Tibial artery (tissue), 4 donors: ENCODE measurements at regions not wholly inside any gene's neighbourhood (a gene's known extent, or its start where the extent isn't known, plus 50 kb on each side); places are given as distances from the start of the nearest gene placed in this dataset.

Experiments used
- DNase-seq, 2 donors: peaks; one replicate each; pipeline ENCODE4 v3.0.0-alpha.2; 2019
- H3K27ac ChIP-seq, 2 donors: fragments of 200-600 bp; sonication (generic) in 1 of 2; 1 replicate in 1 of 2; 2 replicates in 1 of 2; pipeline ENCODE4 v1.5.1; 2018 to 2019; ENCODE audit warnings: mild to moderate bottlenecking in 1 of 2
- H3K27me3 ChIP-seq, 2 donors: fragments of 200-600 bp; sonication (generic) in 1 of 2; one replicate each; pipeline versions ENCODE4 v1.5.1 to v1.6.0; 2016 to 2019
- H3K36me3 ChIP-seq, 3 donors: fragments of 200-600 bp; sonication (generic) in 2 of 3; one replicate each; pipeline ENCODE4 v1.5.1; 2016 to 2019; ENCODE audit warnings: mild to moderate bottlenecking in 2 of 3
- H3K4me1 ChIP-seq, 4 donors: fragments of 200-600 bp; sonication (generic) in 2 of 4; 1 replicate in 3 of 4; 2 replicates in 1 of 4; pipeline ENCODE4 v1.5.1; 2016 to 2019
- H3K4me3 ChIP-seq, 2 donors: fragments of 200-600 bp; sonication (generic) in 1 of 2; 1 replicate in 1 of 2; 2 replicates in 1 of 2; pipeline ENCODE4 v1.5.1; 2018 to 2019; ENCODE audit warnings: mild to moderate bottlenecking in 2 of 2
- H3K9me3 ChIP-seq, 3 donors: fragments of 200-600 bp; sonication (generic) in 1 of 3; one replicate each; pipeline ENCODE4 v1.5.1; 2016 to 2019
- CTCF ChIP-seq, 2 experiments: fragments of 200-600 bp in 1 of 2; fragments of 450-650 bp in 1 of 2; IDR thresholded peaks; one replicate each; pipeline ENCODE4 v1.5.1; 2017 to 2019; ENCODE audit warnings: antibody characterized with exemption in 2 of 2, mild to moderate bottlenecking in 1 of 2, moderate library complexity in 1 of 2
- intact Hi-C: fragments of 100-400 bp; cut with DNase I; formaldehyde crosslinking; loops from one replicate; pipeline ENCODE4 v1.15.0; 2023; ENCODE audit warnings: low total_unique reads

- no peak for TF ChIP-seq CTCF (IDR thresholded peaks at IDR 0.05)
- no peaks in the 10 kb centered on the region for H3K27me3 ChIP-seq
- no peaks in the 10 kb centered on the region for H3K36me3 ChIP-seq
- no peak overlapping the region for H3K27ac ChIP-seq
- no peaks in the 10 kb centered on the region for H3K4me1 ChIP-seq
- DNase-seq: no peak
- H3K9me3 ChIP-seq: peaks cover 0 to 4% (median 4%) of the 10 kb centered on the region in 3 donors
- intact Hi-C loops: no loop called here
- no peak overlapping the region for H3K4me3 ChIP-seq
Observed at GRCh38 chr3:110749006-110749405, 322.6 kb upstream of the NECTIN3 start.

DNA sequence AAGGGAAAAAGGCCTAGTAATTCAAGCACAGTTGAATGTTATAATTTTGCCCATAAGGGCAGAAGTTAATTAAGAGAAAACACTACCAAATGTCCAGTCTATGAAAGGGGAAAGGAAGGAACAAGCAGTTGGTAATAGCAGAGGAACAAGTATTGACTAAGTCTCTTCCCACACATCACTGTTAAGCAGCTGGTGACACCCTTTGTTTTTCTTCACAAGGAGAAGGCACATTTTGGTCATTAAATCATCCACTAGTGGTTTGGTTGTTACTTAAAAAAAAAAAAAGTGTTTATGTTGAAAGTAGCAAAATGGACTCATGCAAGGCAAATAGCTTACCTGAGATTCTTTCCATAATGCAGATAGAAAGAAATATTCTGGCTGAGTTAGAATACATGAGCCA is 321.4 kb upstream of the NECTIN3 start:
- Histone ChIP-seq H3K4me1 (no peaks in the 10 kb centered on the region), H3K27me3 (no peaks in the 10 kb centered on the region), H3K36me3 (no peaks in the 10 kb centered on the region), H3K9me3 (peaks cover 0 to 4% (median 4%) of the 10 kb centered on the region in 3 donors), H3K27ac (no peak overlapping the region), H3K4me3 (no peak overlapping the region)
- no peak for TF ChIP-seq CTCF (IDR thresholded peaks at IDR 0.05)
- DNase-seq: no peak
- intact Hi-C loops: no loop called here

DNA sequence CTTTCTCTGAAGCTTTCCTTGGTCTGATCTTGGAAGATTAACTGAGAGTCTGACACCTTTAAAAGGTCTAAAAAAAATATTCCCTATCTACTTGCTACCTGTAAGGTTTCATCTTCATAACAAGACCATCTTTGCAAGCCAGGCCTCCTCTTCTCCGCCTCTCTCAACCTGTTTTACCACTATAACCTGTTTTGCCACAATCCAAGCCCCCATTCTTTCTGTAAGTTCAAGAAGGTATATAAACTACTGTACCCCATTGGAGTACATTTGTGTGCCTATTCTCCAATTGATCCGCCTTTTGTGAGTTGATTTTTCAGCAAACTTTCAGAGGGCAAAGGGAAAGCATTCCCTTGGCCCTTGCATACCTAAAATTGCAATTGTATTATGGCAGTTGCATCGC is 319.3 kb upstream of the NECTIN3 start:
- no peak for DNase-seq
- no peak for TF ChIP-seq CTCF (IDR thresholded peaks at IDR 0.05)
- H3K9me3 ChIP-seq: no peaks in the 10 kb centered on the region
- no peak overlapping the region for H3K4me3 ChIP-seq
- no peak overlapping the region for H3K27ac ChIP-seq
- intact Hi-C loops: no loop called here
- no peaks in the 10 kb centered on the region for H3K4me1 ChIP-seq
- H3K27me3 ChIP-seq: no peaks in the 10 kb centered on the region
- no peaks in the 10 kb centered on the region for H3K36me3 ChIP-seq

DNA sequence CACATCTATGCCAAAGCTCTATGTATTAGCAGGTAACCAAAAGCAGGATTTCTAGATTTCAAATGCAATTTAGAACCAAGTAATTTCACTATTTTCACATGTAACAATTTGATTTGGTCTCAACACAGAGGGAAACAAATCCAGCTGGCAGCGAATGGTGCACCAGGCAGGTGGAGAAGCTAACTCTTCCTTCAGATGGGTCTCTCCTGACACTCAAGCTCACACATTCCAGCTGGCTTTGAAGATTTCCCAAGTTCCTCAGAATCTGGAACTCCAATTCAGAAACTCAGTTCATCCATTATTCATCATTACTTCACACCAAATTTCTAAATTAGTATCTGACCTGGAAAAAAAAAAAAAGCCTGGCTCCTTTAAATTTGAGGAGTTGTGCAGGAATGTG is 318.1 kb upstream of the NECTIN3 start:
- Histone ChIP-seq H3K27ac (no peak overlapping the region), H3K36me3 (no peaks in the 10 kb centered on the region), H3K9me3 (no peaks in the 10 kb centered on the region), H3K4me3 (no peak overlapping the region), H3K4me1 (no peaks in the 10 kb centered on the region), H3K27me3 (no peaks in the 10 kb centered on the region)
- no peak for TF ChIP-seq CTCF (IDR thresholded peaks at IDR 0.05)
- DNase-seq: no peak
- intact Hi-C loops: no loop called here

GRCh38 chr3:110754212-110754916 is 317.3 kb upstream of the NECTIN3 start:
- no peaks in the 10 kb centered on the region for H3K9me3 ChIP-seq
- H3K27me3 ChIP-seq: no peaks in the 10 kb centered on the region
- no peak overlapping the region for H3K27ac ChIP-seq
- intact Hi-C loops: no loop called here
- TF ChIP-seq CTCF (IDR thresholded peaks at IDR 0.05): no peak
- H3K36me3 ChIP-seq: no peaks in the 10 kb centered on the region
- no peak overlapping the region for H3K4me3 ChIP-seq
- DNase-seq: no peak
- no peaks in the 10 kb centered on the region for H3K4me1 ChIP-seq

DNA sequence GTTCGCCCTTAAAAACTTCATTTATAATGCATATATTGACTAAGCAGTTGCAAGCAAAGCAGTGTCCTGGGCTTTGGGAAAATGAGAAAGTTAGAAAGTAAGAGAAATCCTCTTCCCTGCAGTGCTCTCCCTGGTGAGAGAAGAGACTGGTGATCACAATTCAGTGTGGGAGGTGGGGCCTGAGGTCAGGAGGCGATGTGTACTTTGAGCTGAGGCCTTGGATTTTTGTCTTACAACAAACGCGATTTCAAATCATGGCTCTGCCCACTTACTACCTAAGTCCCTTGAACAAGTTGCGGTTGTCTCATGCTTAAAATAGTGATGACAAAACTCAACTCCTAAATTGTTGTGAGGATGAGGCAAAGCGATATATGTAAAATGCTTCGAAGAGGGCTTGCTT is 316.3 kb upstream of the NECTIN3 start:
- Histone ChIP-seq H3K9me3 (no peaks in the 10 kb centered on the region), H3K4me1 (no peaks in the 10 kb centered on the region), H3K27me3 (no peaks in the 10 kb centered on the region), H3K4me3 (no peak overlapping the region), H3K36me3 (no peaks in the 10 kb centered on the region), H3K27ac (no peak overlapping the region)
- intact Hi-C loops: no loop called here
- TF ChIP-seq CTCF (IDR thresholded peaks at IDR 0.05): no peak
- no peak for DNase-seq
